Kidney epithelial cell (primary cell): ENCODE measurements at regions not wholly inside any gene's neighbourhood (a gene's known extent, or its start where the extent isn't known, plus 50 kb on each side); places are given as distances from the start of the nearest gene placed in this dataset.

Experiments
- DNase-seq: peaks from one replicate; pipeline ENCODE4 v3.0.0-alpha.2; 2010; ENCODE audit warnings: low read depth
- H3K27me3 ChIP-seq: 2 replicates; pipeline ENCODE4 v1.6.0; 2011; ENCODE audit warnings: low read length; ENCODE audit not compliant: control insufficient read depth, insufficient read depth
- H3K36me3 ChIP-seq: 2 replicates; pipeline ENCODE4 v1.5.1; 2011; ENCODE audit warnings: low read length; ENCODE audit not compliant: control insufficient read depth, insufficient read depth
- H3K4me3 ChIP-seq: 2 replicates; pipeline ENCODE4 v1.5.1; 2011; ENCODE audit warnings: low read depth, mild to moderate bottlenecking, control low read depth, low read length
- CTCF ChIP-seq: IDR thresholded peaks from 2 replicates; pipeline ENCODE4 v1.5.1; 2011; ENCODE audit warnings: mild to moderate bottlenecking, moderate library complexity, low read length, control low read depth, inconsistent platforms; ENCODE audit not compliant: insufficient read depth, poor library complexity, severe bottlenecking

GRCh38 chr6:119961450-119961849 lies 611.9 kb upstream of the MAN1A1 start:
- TF ChIP-seq CTCF: no peak
- no peaks in the 10 kb centered on the region for H3K36me3 ChIP-seq

GRCh38 chr6:119960456-119960855 lies 610.9 kb upstream of the MAN1A1 start:
- Histone ChIP-seq H3K4me3 (no peak overlapping the region), H3K27me3 (no peaks in the 10 kb centered on the region), H3K36me3 (no peaks in the 10 kb centered on the region)
- DNase-seq: no peak
- no peak for TF ChIP-seq CTCF

More at GRCh38 chr6:119961450-119961849, 611.9 kb upstream of the MAN1A1 start:
- DNase-seq: no peak
- no peak overlapping the region for H3K4me3 ChIP-seq
- no peaks in the 10 kb centered on the region for H3K27me3 ChIP-seq

- H3K36me3 ChIP-seq: no peaks in the 10 kb centered on the region
- no peak for TF ChIP-seq CTCF
- no peaks in the 10 kb centered on the region for H3K27me3 ChIP-seq
- no peak for DNase-seq
- no peak overlapping the region for H3K4me3 ChIP-seq
Observed at GRCh38 chr6:119960036-119960435, 610.5 kb upstream of the MAN1A1 start.

GRCh38 chr6:119957195-119957594 lies 607.6 kb upstream of the MAN1A1 start:
- Histone ChIP-seq H3K4me3 (no peak overlapping the region), H3K36me3 (no peaks in the 10 kb centered on the region), H3K27me3 (no peaks in the 10 kb centered on the region)
- TF ChIP-seq CTCF: no peak
- no peak for DNase-seq

- Histone ChIP-seq H3K36me3 (no peaks in the 10 kb centered on the region), H3K4me3 (no peak overlapping the region), H3K27me3 (no peaks in the 10 kb centered on the region)
- DNase-seq: no peak
- TF ChIP-seq CTCF: no peak
Observed at GRCh38 chr6:119952696-119953095, 603.1 kb upstream of the MAN1A1 start.

GRCh38 chr6:119950681-119951080 lies 601.1 kb upstream of the MAN1A1 start:
- Histone ChIP-seq H3K36me3 (no peaks in the 10 kb centered on the region), H3K27me3 (no peaks in the 10 kb centered on the region), H3K4me3 (no peak overlapping the region)
- no peak for TF ChIP-seq CTCF
- DNase-seq: no peak
